K562 (cell line): ENCODE measurements at regions not wholly inside any gene's neighbourhood (a gene's known extent, or its start where the extent isn't known, plus 50 kb on each side); places are given as distances from the start of the nearest gene placed in this dataset.

Experiments used
- ATAC-seq: fragments of 200-7000 bp; cut with Tn5 transposase; 3 replicates; pipeline ENCODE4 v1.9.1; 2020; ENCODE audit warnings: moderate library complexity
- BruUV-seq: library from RNA; stranded (reverse); fragments of 400-500 nt; replicated peaks from 2 replicates; lab custom pipeline; 2021; lab: Mats Ljungman, UMichigan
- CTCF ChIA-PET: fragments of 300-600 bp; formaldehyde crosslinking; extraction: SDS; loops from one replicate; lab custom pipeline; 2021; ENCODE audit warnings: low intra/inter-chr PET ratio; lab: Yijun Ruan, JAX
- POLR2A ChIA-PET: fragments of 300-600, 350-650 bp; sonication (Branson Sonifier 250); formaldehyde crosslinking; extraction: SDS; loops from one replicate; lab custom pipeline; 2021; ENCODE audit warnings: antibody characterized with exemption, inconsistent platforms; lab: Yijun Ruan, JAX
- DNase-seq, 4 experiments: peaks; one replicate each; pipeline versions ENCODE4 v3.0.0 to v3.0.0-alpha.2; 2011 to 2018; ENCODE audit warnings: low spot score in 3 of 4, mixed read lengths in 3 of 4; ENCODE audit errors: extremely low read depth in 1 of 4
- FAIRE-seq: peaks from 2 replicates; lab custom pipeline; 2011; peaks lifted over from hg19 to GRCh38; lab: Jason Lieb, UNC
- H2AFZ ChIP-seq: 2 replicates; pipeline ENCODE4 v1.6.0; 2011; ENCODE audit warnings: low read depth, low read length, control low read depth, inconsistent platforms
- H3K27ac ChIP-seq: fragments of 200-600 bp; 3 replicates; pipeline ENCODE4 v1.8.0; 2011; ENCODE audit warnings: low read depth, mild to moderate bottlenecking, control low read depth, inconsistent platforms, low read length, moderate library complexity, mixed read lengths; ENCODE audit errors: extremely low read depth
- H3K27me3 ChIP-seq, 2 experiments: fragments of 300-600 bp in 1 of 2; 2 replicates in 1 of 2; 3 replicates in 1 of 2; pipeline versions ENCODE4 v1.6.0 to v1.8.0; 2011; ENCODE audit warnings: inconsistent platforms in 2 of 2, low read length in 2 of 2, mild to moderate bottlenecking in 1 of 2, mixed read lengths in 1 of 2, moderate library complexity in 1 of 2; ENCODE audit not compliant: control insufficient read depth in 2 of 2, insufficient read depth in 2 of 2
- H3K36me3 ChIP-seq: fragments of 300-600 bp; 3 replicates; pipeline ENCODE4 v1.8.0; 2011; ENCODE audit warnings: mild to moderate bottlenecking, low read length, inconsistent platforms; ENCODE audit not compliant: control insufficient read depth, insufficient read depth
- H3K4me1 ChIP-seq, 2 experiments: fragments of 200-600 bp in 1 of 2; replicated peaks in 1 of 2; 2 replicates in 1 of 2; 3 replicates in 1 of 2; pipeline versions ENCODE4 v1.5.1 to v1.8.0; 2011; ENCODE audit warnings: inconsistent platforms in 2 of 2, low read length in 2 of 2, mild to moderate bottlenecking in 1 of 2, mixed read lengths in 1 of 2, moderate library complexity in 1 of 2; ENCODE audit not compliant: control insufficient read depth in 2 of 2, insufficient read depth in 2 of 2
- H3K4me2 ChIP-seq: 2 replicates; pipeline ENCODE4 v1.6.1; 2011; ENCODE audit warnings: low read length, control low read depth, inconsistent platforms, mixed read lengths; ENCODE audit not compliant: insufficient read depth
- H3K4me3 ChIP-seq: fragments of 200-600 bp; sonication (generic), shearing (Covaris generic); 2 replicates; pipeline ENCODE4 v1.5.1; 2016; ENCODE audit warnings: control low read depth, inconsistent platforms
- H3K79me2 ChIP-seq: fragments of 200-600 bp; 3 replicates; pipeline ENCODE4 v1.8.0; 2011; ENCODE audit warnings: low read length, inconsistent platforms; ENCODE audit not compliant: control insufficient read depth, insufficient read depth
- H3K9ac ChIP-seq, 2 experiments: 2 replicates each; pipeline versions ENCODE4 v1.6.0 to v1.6.1; 2011; ENCODE audit warnings: low read depth in 2 of 2, low read length in 2 of 2, control low read depth in 1 of 2, inconsistent platforms in 1 of 2, mild to moderate bottlenecking in 1 of 2, mixed read lengths in 1 of 2; ENCODE audit not compliant: insufficient read depth in 1 of 2
- H3K9me1 ChIP-seq: one replicate; pipeline ENCODE4 v1.6.0; 2011; ENCODE audit warnings: inconsistent platforms, mild to moderate bottlenecking, low read length, moderate library complexity; ENCODE audit not compliant: control insufficient read depth, insufficient read depth
- H3K9me3 ChIP-seq: replicated peaks from 2 replicates; pipeline ENCODE4 v1.5.1; 2011; ENCODE audit warnings: low read depth, low read length, inconsistent platforms; ENCODE audit not compliant: control insufficient read depth, insufficient read depth
- H4K20me1 ChIP-seq: replicated peaks from 2 replicates; pipeline ENCODE4 v1.6.1; 2011; ENCODE audit warnings: low read length, inconsistent platforms, mixed read lengths; ENCODE audit not compliant: control insufficient read depth, insufficient read depth
- CBFB ChIP-seq: sonication (generic); formaldehyde crosslinking; IDR thresholded peaks from 2 replicates; pipeline ENCODE4 v1.4.0; 2020; ENCODE audit warnings: mild to moderate bottlenecking, missing genetic modification reagents
- CXXC5 ChIP-seq: fragments of 250-450 bp; sonication (Bioruptor Pico); IDR thresholded peaks from 2 replicates; pipeline ENCODE4 v1.8.0; 2022; ENCODE audit warnings: inconsistent platforms, mild to moderate bottlenecking, moderate library complexity
- HDAC6 ChIP-seq: IDR thresholded peaks from 2 replicates; pipeline ENCODE4 v1.6.1; 2012; ENCODE audit warnings: low read depth, mild to moderate bottlenecking, control low read depth, inconsistent platforms, low read length, moderate library complexity
- KLF10 ChIP-seq: fragments of 250-450 bp; sonication (Bioruptor Pico); IDR thresholded peaks from 2 replicates; pipeline ENCODE4 v1.6.1; 2021; ENCODE audit warnings: matching md5 sums
- MEF2A ChIP-seq: IDR thresholded peaks from 2 replicates; pipeline ENCODE4 v1.6.1; 2011; ENCODE audit warnings: low read depth, mild to moderate bottlenecking, low read length, moderate library complexity; ENCODE audit not compliant: control insufficient read depth
- MTF1 ChIP-seq: fragments of 250-450 bp; sonication (Bioruptor Pico); IDR thresholded peaks from 2 replicates; pipeline ENCODE4 v1.9.0; 2021; ENCODE audit warnings: moderate library complexity, mild to moderate bottlenecking, inconsistent platforms, borderline replicate concordance
- NFYB ChIP-seq: IDR thresholded peaks from 2 replicates; pipeline ENCODE4 v1.6.1; 2011; ENCODE audit warnings: mild to moderate bottlenecking, moderate library complexity; ENCODE audit not compliant: insufficient read length; ENCODE audit errors: extremely low read depth
- PHF21A ChIP-seq: fragments of 450-650 bp; IDR thresholded peaks from 2 replicates; pipeline ENCODE4 v1.6.1; 2017; ENCODE audit warnings: low read depth, borderline replicate concordance
- PURB ChIP-seq: sonication (generic); formaldehyde crosslinking; IDR thresholded peaks from 2 replicates; pipeline ENCODE4 v1.9.0; 2021; ENCODE audit warnings: low read depth, mild to moderate bottlenecking, missing genetic modification reagents
- TAF1 ChIP-seq: IDR thresholded peaks from 2 replicates; pipeline ENCODE4 v1.6.1; 2011; ENCODE audit warnings: mild to moderate bottlenecking, low read length, moderate library complexity; ENCODE audit not compliant: insufficient read depth, control insufficient read depth, severe bottlenecking; ENCODE audit errors: extremely low read depth
- TRIM28 ChIP-seq: fragments of 450-650 bp; IDR thresholded peaks from 2 replicates; pipeline ENCODE4 v1.6.1; 2017
- WHSC1 ChIP-seq: IDR thresholded peaks from one replicate; pipeline ENCODE4 v1.6.1; 2012; ENCODE audit warnings: low read length, control low read depth, inconsistent platforms
- ZBTB12 ChIP-seq: fragments of 250-450 bp; sonication (Bioruptor Pico); IDR thresholded peaks from 2 replicates; pipeline ENCODE4 v1.4.0; 2020
- ZNF717 ChIP-seq: fragments of 250-450 bp; sonication (Bioruptor Pico); IDR thresholded peaks from 2 replicates; pipeline ENCODE4 v1.5.0; 2021
- WGBS: fragments of 100-300 bp; shearing (Covaris generic); methylation state at CpG from one replicate; pipeline ENCODE4 v1.1.6; 2016; ENCODE audit warnings: low coverage, mixed read lengths; ENCODE audit not compliant: insufficient coverage; ENCODE audit errors: missing lambda C conversion rate; 5-methylcytosine and 5-hydroxymethylcytosine counted together
- in situ Hi-C: fragments of 300-500 bp; cut with MboI; formaldehyde crosslinking; loops from 4 replicates; pipeline ENCODE4 v1.15.0; 2018; ENCODE audit warnings: inconsistent platforms, mixed read lengths
- intact Hi-C: fragments of 100-400 bp; cut with micrococcal nuclease; formaldehyde crosslinking; loops from 2 replicates; pipeline ENCODE4 v1.14.2; 2022
- TF ChIP-seq, protein P1 (sequence below): fragments of 250-450 bp; sonication (Bioruptor Pico); IDR thresholded peaks from 2 replicates; pipeline ENCODE4 v1.8.0; 2021; ENCODE audit warnings: moderate library complexity, mild to moderate bottlenecking, inconsistent platforms

DNA sequence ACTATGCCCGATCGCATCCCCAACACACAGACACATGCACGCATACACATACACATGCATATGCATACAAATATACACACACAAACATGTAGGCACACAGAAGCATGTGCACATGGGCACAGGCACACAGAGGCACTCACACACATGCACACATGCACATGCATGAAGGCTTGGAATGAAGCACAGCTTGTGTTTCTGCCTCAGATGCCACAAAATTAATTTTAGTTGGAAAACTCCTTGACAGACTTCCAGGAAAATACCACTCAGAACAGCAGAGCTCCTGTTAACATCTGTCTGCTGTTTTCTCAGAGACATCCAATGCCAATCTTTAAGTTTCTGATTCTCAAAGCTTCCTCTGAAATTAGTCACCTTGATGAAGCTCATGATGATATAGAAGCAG, 532.7 kb downstream of the RFC3 start:
- no peaks in the 10 kb centered on the region for H3K9me3 ChIP-seq
- ChIA-PET POLR2A (no interaction called here), CTCF (no interaction called here)
- H2AFZ ChIP-seq: no peak overlapping the region
- no peaks in the 10 kb centered on the region for H3K4me1 ChIP-seq
- no peaks in the 10 kb centered on the region for H3K9me1 ChIP-seq
- no peaks in the 10 kb centered on the region for H3K79me2 ChIP-seq
- no peak overlapping the region for H3K27ac ChIP-seq
- H3K4me2 ChIP-seq: no peak overlapping the region
- no peak for DNase-seq
- 5% methylated on average over 3 of the region's 3 CpGs for WGBS
- FAIRE-seq: no peak
- ATAC-seq: no peak
- in situ Hi-C loops: no loop called here
- no peak overlapping the region for H3K9ac ChIP-seq
- H3K27me3 ChIP-seq: no peaks in the 10 kb centered on the region
- BruUV-seq: no TSS peak
- intact Hi-C loops: no loop called here
- H3K4me3 ChIP-seq: no peak overlapping the region
- no peaks in the 10 kb centered on the region for H3K36me3 ChIP-seq
- no peaks in the 10 kb centered on the region for H4K20me1 ChIP-seq
- TF ChIP-seq MTF1 (no peak), TRIM28 (no peak), KLF10 (CRISPR knock-in tag) (no peak), CXXC5 (CRISPR knock-in tag) (no peak), HDAC6 (no peak), ZNF717 (CRISPR knock-in tag) (no peak), TAF1 (no peak), CBFB (CRISPR knock-in tag) (no peak), PHF21A (no peak), NFYB (no peak), PURB (CRISPR knock-in tag) (no peak), WHSC1 (no peak), ZBTB12 (CRISPR knock-in tag) (no peak), MEF2A (no peak)
- TF ChIP-seq, protein P1, sequence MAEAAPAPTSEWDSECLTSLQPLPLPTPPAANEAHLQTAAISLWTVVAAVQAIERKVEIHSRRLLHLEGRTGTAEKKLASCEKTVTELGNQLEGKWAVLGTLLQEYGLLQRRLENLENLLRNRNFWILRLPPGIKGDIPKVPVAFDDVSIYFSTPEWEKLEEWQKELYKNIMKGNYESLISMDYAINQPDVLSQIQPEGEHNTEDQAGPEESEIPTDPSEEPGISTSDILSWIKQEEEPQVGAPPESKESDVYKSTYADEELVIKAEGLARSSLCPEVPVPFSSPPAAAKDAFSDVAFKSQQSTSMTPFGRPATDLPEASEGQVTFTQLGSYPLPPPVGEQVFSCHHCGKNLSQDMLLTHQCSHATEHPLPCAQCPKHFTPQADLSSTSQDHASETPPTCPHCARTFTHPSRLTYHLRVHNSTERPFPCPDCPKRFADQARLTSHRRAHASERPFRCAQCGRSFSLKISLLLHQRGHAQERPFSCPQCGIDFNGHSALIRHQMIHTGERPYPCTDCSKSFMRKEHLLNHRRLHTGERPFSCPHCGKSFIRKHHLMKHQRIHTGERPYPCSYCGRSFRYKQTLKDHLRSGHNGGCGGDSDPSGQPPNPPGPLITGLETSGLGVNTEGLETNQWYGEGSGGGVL (CRISPR knock-in tag): no peak
- TF ChIP-seq, all 486 proteins: peak for 0
